ENCODE measurements at regions not wholly inside any gene's neighbourhood (a gene's known extent, or its start where the extent isn't known, plus 50 kb on each side); places are given as distances from the start of the nearest gene placed in this dataset.
"Not testable (repeated sequence)": the region's sequence is repeated elsewhere in the genome, so short reads cannot be mapped to it uniquely, and the experiment has no call there.

DNA sequence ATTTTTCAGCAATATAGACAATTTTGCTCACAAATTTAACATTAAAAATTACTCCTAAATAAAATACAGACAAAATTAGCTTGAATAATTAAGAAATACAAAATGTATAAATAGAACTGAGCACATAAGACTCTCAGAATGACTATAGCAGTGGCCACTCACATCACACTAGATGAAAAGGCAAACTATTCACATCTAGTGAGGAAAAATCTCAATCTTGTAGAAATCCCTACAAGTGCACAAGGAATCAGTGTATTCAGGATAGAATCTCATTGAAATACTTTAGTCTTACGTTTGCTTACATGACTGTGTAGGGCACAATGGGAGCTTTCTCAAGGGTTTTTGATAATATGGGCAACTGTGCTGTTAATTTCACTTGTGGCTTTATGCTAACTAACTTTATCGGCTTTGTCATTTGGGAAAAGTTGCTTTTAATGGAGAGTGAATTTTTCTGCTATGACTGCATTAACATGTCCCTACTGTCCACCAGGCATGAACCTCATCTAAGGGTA, 678.9 kb upstream of the LRRTM4 start:
- no peaks in the 10 kb centered on the region for H3K27me3 Mint-ChIP-seq
- ATAC-seq = no peak

DNA sequence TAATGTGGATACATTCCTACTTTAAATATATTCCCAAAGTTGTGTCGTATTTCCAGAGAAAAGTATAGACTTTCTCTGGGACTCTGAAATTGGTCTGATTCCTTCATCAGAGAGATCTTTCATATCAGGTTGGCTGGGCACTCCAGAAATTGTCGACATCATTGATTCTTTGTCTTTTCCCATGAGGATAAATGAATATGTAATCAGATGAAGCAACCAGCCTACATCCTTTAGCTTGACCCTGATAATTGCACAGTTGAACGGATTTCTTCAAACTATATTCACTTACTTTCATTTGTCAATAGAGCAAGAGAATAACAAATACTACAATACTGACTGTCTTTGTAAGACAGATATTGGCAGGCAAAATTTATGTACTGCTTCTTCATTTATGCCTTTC, 680.2 kb upstream of the LRRTM4 start:
- peaks cover 0 to 13% of the 10 kb centered on the region in 2 donors for H3K9me3 Mint-ChIP-seq
- H3K27ac Mint-ChIP-seq = no peak overlapping the region

More for the DNA sequence above, 678.9 kb upstream of the LRRTM4 start:
- Mint-ChIP-seq H3K4me1 (no peaks in the 10 kb centered on the region), H3K9me3 (peaks cover 0 to 14% of the 10 kb centered on the region in 2 donors), H3K4me3 (no peak overlapping the region), H3K27ac (no peak overlapping the region)
- DNase-seq = no peak

DNA sequence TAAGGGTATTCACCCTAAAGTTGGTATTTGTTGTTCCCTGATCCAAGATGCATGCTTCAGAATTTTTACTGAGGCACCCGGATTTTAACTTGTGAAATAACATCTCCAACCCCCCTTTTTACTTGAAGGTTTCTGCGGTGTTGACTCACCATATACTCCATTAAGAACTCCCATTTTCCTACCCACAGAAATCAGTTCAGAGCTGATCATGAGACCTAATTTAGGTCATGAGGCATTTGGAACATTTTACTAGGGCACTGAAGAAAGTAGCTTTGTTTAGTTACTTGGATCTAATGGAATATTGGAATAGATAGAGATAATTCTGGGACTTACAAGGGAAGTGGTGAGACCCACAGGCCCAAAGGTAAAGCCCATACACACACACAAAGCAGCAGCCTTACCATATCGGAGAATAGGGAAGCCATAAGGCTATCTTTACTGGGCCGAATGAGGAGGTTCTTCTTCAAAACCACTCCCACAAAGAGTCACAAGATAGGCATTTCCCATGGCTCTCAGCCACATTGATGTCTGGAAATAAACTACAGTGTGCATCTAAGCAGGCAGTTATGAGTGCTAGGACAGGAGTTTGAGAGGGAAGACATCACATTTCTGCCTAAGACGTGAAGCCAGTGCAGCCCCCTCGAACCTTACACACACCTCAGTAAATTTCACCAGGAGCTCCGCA, 681.0 kb upstream of the LRRTM4 start:
- Mint-ChIP-seq H3K27ac (no peak overlapping the region), H3K9me3 (peaks cover 0 to 7% of the 10 kb centered on the region in 2 donors), H3K4me1 (no peaks in the 10 kb centered on the region), H3K27me3 (no peaks in the 10 kb centered on the region), H3K4me3 (no peak overlapping the region)
- no peak for ATAC-seq
- DNase-seq = no peak

More for the DNA sequence above, 680.2 kb upstream of the LRRTM4 start:
- ATAC-seq (no peak), DNase-seq (no peak)
- no peaks in the 10 kb centered on the region for H3K4me1 Mint-ChIP-seq
- H3K27me3 Mint-ChIP-seq = no peaks in the 10 kb centered on the region
- H3K4me3 Mint-ChIP-seq = no peak overlapping the region

DNA sequence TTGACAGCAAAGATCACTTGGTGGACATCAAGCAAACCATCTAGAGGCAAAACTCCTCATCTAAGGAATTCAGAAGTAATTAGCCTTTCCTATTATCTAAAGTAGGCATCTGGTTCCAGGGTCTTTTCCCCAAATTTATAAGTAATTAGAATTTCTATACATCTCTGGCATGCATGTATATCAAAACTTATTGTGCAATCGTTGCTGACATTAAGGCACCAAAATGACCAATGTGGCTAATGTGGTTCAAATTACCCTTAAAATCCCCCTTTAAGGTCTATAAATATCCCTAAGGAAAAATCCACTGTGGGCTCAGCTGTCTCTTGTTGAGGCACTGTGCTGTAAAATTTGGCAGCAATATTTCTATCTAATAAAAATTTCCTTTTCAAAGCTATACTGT, 695.9 kb upstream of the LRRTM4 start:
- H3K4me3 Mint-ChIP-seq = no peak overlapping the region
- H3K9me3 Mint-ChIP-seq = peaks cover 39 to 45% of the 10 kb centered on the region in 2 donors
- DNase-seq = no peak
- no peaks in the 10 kb centered on the region for H3K27me3 Mint-ChIP-seq
- ATAC-seq = no peak
- no peak overlapping the region for H3K27ac Mint-ChIP-seq
- H3K4me1 Mint-ChIP-seq = no peaks in the 10 kb centered on the region

DNA sequence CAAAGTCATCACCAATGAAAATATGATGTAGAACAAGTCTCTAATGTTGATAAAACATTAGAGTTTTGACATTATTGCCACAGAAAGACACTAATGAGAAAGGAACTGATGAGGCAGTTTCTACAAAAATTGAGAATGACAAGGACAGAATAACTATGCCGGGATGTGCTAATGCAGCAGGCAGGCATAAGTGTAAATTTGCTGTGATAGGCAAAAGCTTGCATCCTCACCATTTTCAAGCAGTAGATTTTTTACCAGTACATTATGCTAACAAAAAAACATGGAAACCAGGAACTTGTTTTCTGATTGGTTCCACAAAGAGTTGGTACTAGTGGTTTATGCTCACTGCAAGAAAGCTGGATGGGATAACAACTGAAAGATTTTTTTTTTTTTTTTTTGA, 715.5 kb upstream of the LRRTM4 start:
- H3K9me3 Mint-ChIP-seq = peaks cover 8 to 21% of the 10 kb centered on the region in 2 donors
- no peaks in the 10 kb centered on the region for H3K4me1 Mint-ChIP-seq
- no peak for DNase-seq

DNA sequence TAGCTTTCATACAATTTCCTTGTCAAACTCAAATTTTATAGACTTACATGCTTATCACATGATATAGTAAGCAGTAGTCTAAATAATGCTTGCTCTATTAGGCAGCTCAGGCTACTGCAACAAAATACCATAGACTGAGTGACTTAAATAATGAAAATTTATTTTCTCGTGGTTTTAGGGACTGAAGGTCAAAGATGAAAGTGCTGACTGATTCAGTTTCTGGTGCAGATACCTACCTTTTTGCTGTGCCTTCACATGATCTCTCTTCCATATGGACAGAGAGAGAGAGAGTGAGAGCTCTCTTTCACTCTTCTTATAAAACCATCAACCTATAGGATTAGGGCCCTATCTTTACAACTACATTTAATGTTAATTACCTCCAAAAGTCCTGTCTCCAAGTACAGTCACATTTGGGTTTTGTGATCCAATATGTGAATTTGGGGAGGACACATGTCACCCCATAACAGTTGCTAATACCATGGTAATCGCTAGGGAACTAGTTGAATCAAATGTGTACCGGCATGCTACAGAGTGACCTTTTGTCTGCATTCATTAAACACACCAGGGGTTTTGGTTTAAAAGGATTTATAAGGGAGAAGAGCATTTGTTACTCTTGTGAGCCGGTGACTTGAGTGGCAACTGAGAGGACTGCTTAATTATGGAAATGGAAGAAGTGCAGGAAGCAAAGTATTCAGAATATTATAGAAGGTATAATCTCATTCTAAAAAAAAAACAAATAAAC, 723.4 kb upstream of the LRRTM4 start:
- no peak for DNase-seq
- Mint-ChIP-seq H3K27me3 (no peaks in the 10 kb centered on the region), H3K27ac (no peak overlapping the region), H3K4me1 (no peaks in the 10 kb centered on the region), H3K4me3 (no peak overlapping the region), H3K9me3 (peaks cover 28 to 30% of the 10 kb centered on the region in 2 donors)
- no peak for ATAC-seq

More for the DNA sequence above, 715.5 kb upstream of the LRRTM4 start:
- Mint-ChIP-seq H3K27me3 (no peaks in the 10 kb centered on the region), H3K4me3 (no peak overlapping the region), H3K27ac (no peak overlapping the region)
- ATAC-seq = no peak

DNA sequence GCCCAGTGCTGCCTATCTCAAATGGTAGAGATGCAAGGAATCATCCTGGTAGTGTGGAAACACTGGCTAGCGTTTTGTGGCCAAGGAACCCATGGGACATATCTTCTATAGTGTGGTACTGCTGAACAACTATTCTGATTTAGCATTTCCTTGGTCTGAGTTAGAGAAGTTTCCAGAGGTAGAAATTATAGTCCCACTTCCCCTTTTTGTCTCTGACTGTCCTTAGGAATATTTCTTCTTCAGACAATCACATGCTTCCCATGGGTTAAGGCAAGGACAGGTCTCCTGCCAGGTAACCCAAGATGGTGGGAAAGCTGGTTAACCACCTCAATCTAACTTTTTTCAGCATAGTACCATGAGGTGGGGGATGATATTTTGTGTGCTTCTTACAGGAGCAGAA, 729.5 kb upstream of the LRRTM4 start:
- H3K27ac Mint-ChIP-seq = peak overlapping the region in 1 of 2 donors; percentile 59
- no peaks in the 10 kb centered on the region for H3K27me3 Mint-ChIP-seq
- ATAC-seq (no peak), DNase-seq (no peak)
- H3K9me3 Mint-ChIP-seq = peaks cover 25 to 27% of the 10 kb centered on the region in 2 donors
- H3K4me1 Mint-ChIP-seq = no peaks in the 10 kb centered on the region
- no peak overlapping the region for H3K4me3 Mint-ChIP-seq

DNA sequence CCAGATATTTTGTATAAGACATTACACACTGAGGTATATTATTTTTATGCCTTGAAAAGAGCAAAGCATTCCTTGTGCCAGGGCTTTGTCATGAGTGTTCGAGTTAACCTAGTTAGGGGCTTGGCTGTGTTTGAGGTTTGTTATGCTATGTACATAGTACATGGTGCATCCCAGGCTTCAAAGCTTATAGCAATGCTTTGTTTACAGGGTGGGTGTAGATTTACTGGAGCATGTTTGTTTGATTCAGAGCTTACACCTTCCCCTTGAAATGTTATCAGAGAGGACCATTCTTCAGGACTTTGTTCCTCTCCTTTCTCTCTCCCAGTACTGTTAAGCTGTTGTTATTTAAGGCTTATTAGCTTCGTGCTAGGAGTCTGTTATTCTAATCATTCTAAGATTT, 738.7 kb upstream of the LRRTM4 start:
- ATAC-seq (no peak), DNase-seq (no peak)
- H3K9me3 Mint-ChIP-seq = peaks cover 7% of the 10 kb centered on the region in 2 donors
- H3K4me1 Mint-ChIP-seq = no peaks in the 10 kb centered on the region
- H3K27me3 Mint-ChIP-seq = no peaks in the 10 kb centered on the region
- H3K4me3 Mint-ChIP-seq = no peak overlapping the region
- H3K27ac Mint-ChIP-seq = no peak overlapping the region

DNA sequence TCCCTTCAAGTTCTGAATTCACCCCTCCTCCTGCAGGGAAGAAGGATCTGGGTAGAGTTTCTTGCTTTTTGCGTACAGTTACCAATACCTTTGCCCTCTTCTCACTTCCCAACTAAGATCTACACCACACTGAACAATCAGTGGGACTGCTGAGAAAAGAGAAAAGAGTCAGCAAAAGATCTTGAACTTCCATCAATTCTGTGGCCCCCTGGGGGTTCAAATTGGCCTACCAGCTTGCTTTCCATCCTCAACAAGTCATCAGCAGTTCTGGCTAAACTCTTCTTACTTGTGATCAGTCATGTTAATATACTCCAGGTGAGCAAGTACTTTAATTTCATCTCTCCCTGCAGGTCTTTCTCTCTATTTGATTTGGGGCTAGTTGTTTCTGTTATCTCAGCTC, 739.3 kb upstream of the LRRTM4 start:
- H3K9me3 Mint-ChIP-seq = peaks cover 7% of the 10 kb centered on the region in 2 donors
- no peak for DNase-seq
- no peaks in the 10 kb centered on the region for H3K27me3 Mint-ChIP-seq
- H3K4me1 Mint-ChIP-seq = no peaks in the 10 kb centered on the region
- no peak overlapping the region for H3K27ac Mint-ChIP-seq
- no peak overlapping the region for H3K4me3 Mint-ChIP-seq
- no peak for ATAC-seq

DNA sequence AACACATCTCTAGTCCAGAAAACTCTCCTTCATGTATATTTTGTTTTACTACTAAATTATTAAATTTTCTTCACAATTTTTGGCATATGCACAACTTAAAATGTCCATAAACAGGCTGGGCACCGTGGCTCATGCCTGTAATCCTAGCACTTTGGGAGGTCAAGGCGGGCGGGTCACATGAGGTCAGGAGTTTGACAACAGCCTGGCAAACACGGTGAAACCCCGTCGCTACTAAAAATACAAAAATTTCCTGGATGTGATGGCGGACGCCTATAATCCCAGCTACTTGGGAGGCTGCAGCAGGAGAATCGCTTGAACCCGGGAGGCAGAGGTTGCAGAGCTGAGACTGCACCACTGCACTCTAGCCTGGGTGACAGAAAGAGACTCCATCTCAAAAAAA, 739.9 kb upstream of the LRRTM4 start:
- ATAC-seq, H3K27me3 Mint-ChIP-seq, H3K27ac Mint-ChIP-seq, DNase-seq, H3K9me3 Mint-ChIP-seq, H3K4me3 Mint-ChIP-seq, H3K4me1 Mint-ChIP-seq: not testable (repeated sequence)

DNA sequence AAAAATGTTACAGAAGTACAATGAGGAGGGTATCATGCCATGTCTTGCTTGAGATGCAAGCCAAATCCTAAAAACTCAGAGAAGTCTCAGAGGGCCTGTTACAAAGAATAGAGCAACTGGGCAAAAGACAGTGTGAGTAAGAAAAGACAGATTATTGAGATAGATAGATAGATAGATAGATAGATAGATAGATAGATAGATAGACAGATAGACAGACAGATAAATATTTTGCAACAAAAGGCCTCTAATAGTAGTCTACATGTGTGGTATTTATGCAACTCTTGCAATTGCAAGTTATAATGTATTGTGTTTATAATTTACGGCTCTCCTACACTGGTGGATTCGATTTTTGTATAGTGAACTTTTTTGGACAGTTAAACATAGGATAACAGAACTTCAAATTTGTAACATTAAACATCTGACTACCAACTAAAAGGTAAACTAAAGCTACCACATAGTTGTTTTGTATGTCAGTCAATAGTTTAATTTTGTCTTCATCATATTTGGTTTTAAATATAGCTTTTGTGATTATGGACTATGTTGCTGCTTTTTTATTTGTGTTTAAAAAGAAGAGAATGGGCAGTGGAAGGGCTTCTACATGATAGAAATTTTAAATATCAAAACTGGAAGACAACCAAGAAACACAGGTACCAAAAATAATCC, 740.7 kb upstream of the LRRTM4 start:
- no peaks in the 10 kb centered on the region for H3K4me1 Mint-ChIP-seq
- H3K9me3 Mint-ChIP-seq = peaks cover 7% of the 10 kb centered on the region in 2 donors
- no peak overlapping the region for H3K4me3 Mint-ChIP-seq
- H3K27me3 Mint-ChIP-seq = no peaks in the 10 kb centered on the region
- H3K27ac Mint-ChIP-seq = no peak overlapping the region
- no peak for ATAC-seq
- no peak for DNase-seq

DNA sequence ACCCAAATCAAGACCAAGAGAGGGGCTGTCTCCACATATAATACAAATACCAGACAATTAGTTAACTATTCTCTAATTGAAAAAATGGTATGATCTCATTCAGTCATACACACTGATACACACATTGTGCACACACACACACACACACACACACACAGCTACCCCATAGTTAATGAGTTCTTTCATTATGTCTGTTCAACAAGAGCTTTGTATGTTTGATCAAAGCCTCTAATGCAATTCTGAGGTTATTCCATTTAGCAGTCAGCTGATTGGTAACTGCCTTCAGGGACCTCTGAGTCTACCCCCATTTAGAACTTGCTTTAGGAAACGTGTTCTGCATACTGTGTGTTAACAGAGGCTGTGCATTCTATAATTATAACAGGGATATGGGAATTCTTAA, 741.4 kb upstream of the LRRTM4 start:
- Mint-ChIP-seq H3K27ac (no peak overlapping the region), H3K27me3 (no peaks in the 10 kb centered on the region), H3K9me3 (peaks cover 4 to 7% of the 10 kb centered on the region in 2 donors), H3K4me1 (no peaks in the 10 kb centered on the region), H3K4me3 (no peak overlapping the region)
- no peak for DNase-seq
- no peak for ATAC-seq

DNA sequence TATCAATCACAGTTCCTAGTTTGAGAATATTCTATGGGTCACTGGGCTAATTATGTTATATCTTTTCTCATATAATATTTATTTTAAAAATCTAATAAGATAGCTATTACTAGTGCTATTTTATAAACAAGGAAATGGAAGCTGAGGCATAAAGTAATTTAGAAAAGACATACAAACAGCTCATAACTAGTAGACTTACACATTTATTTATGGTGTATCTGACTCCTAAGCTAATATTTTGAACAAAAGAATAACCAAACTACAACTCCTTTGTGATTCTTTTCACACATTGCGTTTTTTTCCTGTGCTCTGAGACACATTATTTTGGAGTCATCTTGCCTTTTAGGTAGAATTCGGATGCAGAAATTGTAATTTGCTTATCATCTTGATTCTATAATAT, 742.0 kb upstream of the LRRTM4 start:
- no peak for DNase-seq
- Mint-ChIP-seq H3K9me3 (peaks cover 0 to 11% of the 10 kb centered on the region in 2 donors), H3K4me1 (no peaks in the 10 kb centered on the region), H3K27me3 (no peaks in the 10 kb centered on the region), H3K4me3 (no peak overlapping the region), H3K27ac (no peak overlapping the region)
- ATAC-seq = no peak

DNA sequence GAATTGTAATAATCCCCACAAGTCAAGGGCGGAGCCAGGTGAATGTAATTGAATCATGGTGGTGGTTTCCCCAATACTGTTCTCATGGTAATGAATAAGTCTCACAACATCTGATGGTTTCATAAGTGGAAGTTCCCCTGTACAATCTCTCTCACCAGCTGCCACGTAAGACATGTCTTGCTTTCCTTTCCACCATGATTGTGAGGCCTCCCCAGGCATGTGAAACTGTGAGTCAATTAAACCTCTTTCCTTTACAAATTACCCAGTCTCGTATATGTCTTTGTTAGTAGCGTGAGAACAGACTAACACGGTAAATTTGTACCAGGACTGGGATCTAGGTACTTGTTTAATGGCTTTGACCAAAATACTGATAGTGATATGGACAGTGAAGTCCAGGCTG, 744.3 kb upstream of the REG3G start:
- ATAC-seq (no peak), DNase-seq (no peak)
- Mint-ChIP-seq H3K4me3 (no peak overlapping the region), H3K27me3 (no peaks in the 10 kb centered on the region), H3K27ac (no peak overlapping the region), H3K9me3 (peaks cover 10 to 18% of the 10 kb centered on the region in 2 donors), H3K4me1 (no peaks in the 10 kb centered on the region)

DNA sequence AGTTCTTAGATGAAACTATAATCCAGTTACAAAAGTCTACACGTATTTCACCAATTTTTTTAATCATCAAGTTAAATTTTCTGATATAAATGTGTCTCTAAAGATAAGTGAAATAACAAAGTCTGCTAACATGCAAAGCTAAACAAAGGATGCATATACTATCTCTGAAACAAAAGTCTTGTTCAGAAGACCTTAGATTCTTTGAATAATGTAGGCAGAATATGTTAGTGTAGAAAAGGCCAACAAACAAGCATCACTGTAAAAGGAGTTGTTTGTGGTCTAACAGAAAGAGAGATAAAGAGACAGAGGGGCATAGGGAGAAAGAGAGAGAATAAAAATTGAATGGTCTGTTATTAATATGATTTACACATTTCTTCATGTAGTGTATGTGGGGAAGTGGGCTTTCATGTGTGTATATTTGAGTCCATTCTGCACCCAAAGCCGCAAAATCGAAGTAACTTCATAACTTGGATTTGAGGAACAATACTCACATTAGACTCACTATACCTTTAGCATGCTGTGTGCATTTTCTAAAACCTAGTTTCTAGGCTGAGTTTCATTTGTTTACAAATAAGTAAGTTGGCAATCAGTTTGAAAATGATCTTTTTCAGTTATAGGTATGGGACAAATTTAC, 734.8 kb upstream of the REG3G start:
- Mint-ChIP-seq H3K4me1 (no peaks in the 10 kb centered on the region), H3K4me3 (no peak overlapping the region), H3K9me3 (peaks cover 4 to 7% of the 10 kb centered on the region in 2 donors), H3K27ac (no peak overlapping the region), H3K27me3 (no peaks in the 10 kb centered on the region)
- no peak for DNase-seq
- no peak for ATAC-seq
